ENCODE measurements at regions not wholly inside any gene's neighbourhood (a gene's known extent, or its start where the extent isn't known, plus 50 kb on each side); places are given as distances from the start of the nearest gene placed in this dataset.

DNA sequence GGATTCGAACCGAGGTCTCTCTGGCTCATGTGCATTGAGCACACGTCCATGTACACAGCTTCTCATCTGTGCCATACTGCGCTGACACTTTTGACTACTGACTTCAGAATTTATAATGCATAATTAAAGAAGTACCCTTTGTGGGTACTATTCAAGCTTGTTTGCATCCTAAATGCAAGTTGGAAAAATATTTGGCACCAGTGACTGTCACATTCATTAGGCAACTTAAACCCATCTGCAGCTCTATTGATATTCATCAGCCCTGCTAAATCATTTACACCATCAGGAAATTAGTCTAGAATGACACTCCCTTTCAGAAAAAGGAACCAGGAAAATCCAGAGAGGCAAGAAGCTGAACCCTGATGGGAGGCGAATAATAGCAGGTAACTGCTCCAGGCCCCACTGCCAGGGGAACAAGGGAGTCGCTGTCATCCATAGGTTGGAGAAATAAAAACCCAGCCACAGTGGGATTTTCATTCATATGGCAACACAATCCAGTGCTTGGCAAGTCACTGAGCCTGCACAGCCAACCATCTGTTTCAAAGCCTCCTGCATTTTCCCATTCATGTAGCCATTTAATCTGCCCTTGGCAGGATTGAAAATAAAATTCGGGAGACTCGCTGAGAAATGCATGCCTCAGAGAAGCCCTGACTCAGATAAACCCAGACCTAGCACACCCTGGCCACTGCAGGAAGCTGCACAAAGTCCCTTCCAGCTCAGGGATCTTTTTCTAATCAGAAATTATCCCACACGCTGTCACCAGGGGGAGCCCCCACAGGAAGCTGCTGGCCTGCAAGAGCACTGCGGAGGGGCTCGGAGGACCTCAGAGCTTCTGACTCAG is 103.0 kb upstream of the VEPH1 start:
- H3K27ac ChIP-seq (replicated peaks in 1 of 4) = no peak overlapping the region
- H3K27me3 ChIP-seq = no peaks in the 10 kb centered on the region
- intact Hi-C loops (cut with DNase I) = no loop called here
- H3K9me3 ChIP-seq = no peaks in the 10 kb centered on the region
- H3K36me3 ChIP-seq = no peaks in the 10 kb centered on the region
- peaks cover 0 to 7% (median 3%) of the 10 kb centered on the region in 4 donors for H3K4me1 ChIP-seq
- no peak overlapping the region for H3K4me3 ChIP-seq
- no peak for TF ChIP-seq EP300 (IDR thresholded peaks at IDR 0.05)
- no peak for TF ChIP-seq POLR2AphosphoS5 (IDR thresholded peaks at IDR 0.05)
- TF ChIP-seq, protein P1, sequence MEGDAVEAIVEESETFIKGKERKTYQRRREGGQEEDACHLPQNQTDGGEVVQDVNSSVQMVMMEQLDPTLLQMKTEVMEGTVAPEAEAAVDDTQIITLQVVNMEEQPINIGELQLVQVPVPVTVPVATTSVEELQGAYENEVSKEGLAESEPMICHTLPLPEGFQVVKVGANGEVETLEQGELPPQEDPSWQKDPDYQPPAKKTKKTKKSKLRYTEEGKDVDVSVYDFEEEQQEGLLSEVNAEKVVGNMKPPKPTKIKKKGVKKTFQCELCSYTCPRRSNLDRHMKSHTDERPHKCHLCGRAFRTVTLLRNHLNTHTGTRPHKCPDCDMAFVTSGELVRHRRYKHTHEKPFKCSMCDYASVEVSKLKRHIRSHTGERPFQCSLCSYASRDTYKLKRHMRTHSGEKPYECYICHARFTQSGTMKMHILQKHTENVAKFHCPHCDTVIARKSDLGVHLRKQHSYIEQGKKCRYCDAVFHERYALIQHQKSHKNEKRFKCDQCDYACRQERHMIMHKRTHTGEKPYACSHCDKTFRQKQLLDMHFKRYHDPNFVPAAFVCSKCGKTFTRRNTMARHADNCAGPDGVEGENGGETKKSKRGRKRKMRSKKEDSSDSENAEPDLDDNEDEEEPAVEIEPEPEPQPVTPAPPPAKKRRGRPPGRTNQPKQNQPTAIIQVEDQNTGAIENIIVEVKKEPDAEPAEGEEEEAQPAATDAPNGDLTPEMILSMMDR (IDR thresholded peaks at IDR 0.05) = peak; percentile 48 to 79 (median 60)
- TF ChIP-seq POLR2A (IDR thresholded peaks at IDR 0.05; ENCODE audit: low read depth) = no peak
- DNase-seq (ENCODE audit: extremely low spot score) = peak; percentile 92
- 43% methylated on average over 11 of the region's 11 CpGs for WGBS

DNA sequence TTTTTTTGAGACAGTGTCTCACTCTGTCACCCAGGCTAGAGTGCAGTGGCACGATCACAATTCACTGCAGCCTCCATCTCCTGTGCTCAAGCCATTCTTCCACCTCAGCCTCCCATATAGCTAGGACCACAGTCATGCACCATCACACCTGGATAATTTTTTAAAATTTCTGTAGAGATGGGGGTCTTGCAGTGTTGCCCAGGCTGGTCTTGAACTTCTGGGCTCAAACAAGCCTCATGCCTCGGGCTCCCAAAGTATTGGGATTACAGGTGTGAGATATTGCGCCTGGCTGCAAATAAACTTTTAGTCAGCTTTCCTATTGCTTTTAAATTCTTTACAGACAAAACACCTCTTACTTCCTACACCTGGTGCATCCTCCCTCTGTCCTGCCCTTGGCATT is 102.1 kb upstream of the VEPH1 start:
- WGBS = 87% methylated on average over 3 of the region's 3 CpGs
- TF ChIP-seq, protein P1 (IDR thresholded peaks at IDR 0.05) = no peak
- no peak for TF ChIP-seq POLR2A (IDR thresholded peaks at IDR 0.05; ENCODE audit: low read depth)
- TF ChIP-seq EP300 (IDR thresholded peaks at IDR 0.05) = no peak
- no peak for TF ChIP-seq POLR2AphosphoS5 (IDR thresholded peaks at IDR 0.05)

DNA sequence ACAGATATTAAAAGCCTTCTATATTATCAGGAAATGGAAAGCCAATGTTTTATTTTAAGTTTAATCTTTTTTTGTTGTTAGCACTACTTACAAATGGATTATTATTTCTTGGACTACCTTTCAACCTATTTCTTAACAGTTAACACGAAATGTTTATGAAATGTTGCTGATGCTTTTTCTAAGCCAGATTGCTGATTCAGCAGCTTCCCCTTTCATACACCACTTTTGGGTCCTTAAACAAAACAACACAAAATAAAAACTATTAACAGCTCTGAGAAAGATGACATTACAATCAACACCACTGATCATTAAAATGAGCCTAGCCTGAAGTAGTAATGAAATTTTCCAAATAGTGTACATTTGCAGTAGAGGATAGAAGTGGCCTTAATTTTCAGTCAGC is 99.2 kb upstream of the VEPH1 start:
- intact Hi-C loops (cut with DNase I) = no loop called here
- Histone ChIP-seq H3K4me3 (no peak overlapping the region), H3K9me3 (no peaks in the 10 kb centered on the region), H3K36me3 (no peaks in the 10 kb centered on the region), H3K27me3 (no peaks in the 10 kb centered on the region), H3K27ac (replicated peaks in 1 of 4) (no peak overlapping the region), H3K4me1 (peaks cover 0 to 7% (median 3%) of the 10 kb centered on the region in 4 donors)
- TF ChIP-seq POLR2A (IDR thresholded peaks at IDR 0.05; ENCODE audit: low read depth) (no peak), POLR2AphosphoS5 (IDR thresholded peaks at IDR 0.05) (no peak), EP300 (IDR thresholded peaks at IDR 0.05) (no peak)
- TF ChIP-seq, protein P1 (IDR thresholded peaks at IDR 0.05) = no peak
- no peak for DNase-seq (ENCODE audit: extremely low spot score)
- WGBS = 86% methylated on average over 1 of the region's 1 CpG

More for the DNA sequence above, 102.1 kb upstream of the VEPH1 start:
- no peaks in the 10 kb centered on the region for H3K27me3 ChIP-seq
- H3K27ac ChIP-seq (replicated peaks in 1 of 4) = no peak overlapping the region
- peaks cover 0 to 7% (median 3%) of the 10 kb centered on the region in 4 donors for H3K4me1 ChIP-seq
- no peaks in the 10 kb centered on the region for H3K9me3 ChIP-seq
- DNase-seq (ENCODE audit: extremely low spot score) = peak; percentile 55
- no peaks in the 10 kb centered on the region for H3K36me3 ChIP-seq
- intact Hi-C loops (cut with DNase I) = no loop called here
- no peak overlapping the region for H3K4me3 ChIP-seq

DNA sequence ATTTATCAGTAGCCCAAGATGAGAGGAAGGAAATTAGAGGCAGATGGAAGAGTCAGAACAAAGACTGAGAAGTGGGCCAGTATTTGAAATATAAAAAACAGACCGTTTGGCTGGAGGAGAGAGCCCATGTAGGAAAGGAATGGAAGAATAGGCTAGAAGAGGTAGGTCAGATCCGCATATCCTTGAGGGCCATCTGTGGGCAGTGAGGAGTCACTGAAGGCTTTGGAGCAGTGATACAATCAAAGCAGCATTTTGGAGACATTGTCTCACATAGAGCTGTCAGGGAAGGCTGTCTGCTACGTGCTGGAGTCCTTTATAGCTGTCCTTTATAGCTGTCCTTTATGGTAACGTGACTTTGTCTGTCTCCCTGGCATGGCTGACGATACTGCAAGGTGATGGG is 92.0 kb upstream of the VEPH1 start:
- intact Hi-C loops (cut with DNase I) = no loop called here

More for the DNA sequence above, 92.0 kb upstream of the VEPH1 start:
- peak; percentile 1 for DNase-seq (ENCODE audit: extremely low spot score)
- TF ChIP-seq EP300 (IDR thresholded peaks at IDR 0.05) = no peak
- TF ChIP-seq POLR2A (IDR thresholded peaks at IDR 0.05; ENCODE audit: low read depth) = no peak
- TF ChIP-seq POLR2AphosphoS5 (IDR thresholded peaks at IDR 0.05) = no peak
- TF ChIP-seq, protein P1 (IDR thresholded peaks at IDR 0.05) = no peak
- Histone ChIP-seq H3K27ac (replicated peaks in 1 of 4) (no peak overlapping the region), H3K36me3 (no peaks in the 10 kb centered on the region), H3K4me3 (no peak overlapping the region), H3K4me1 (no peaks in the 10 kb centered on the region), H3K27me3 (no peaks in the 10 kb centered on the region), H3K9me3 (no peaks in the 10 kb centered on the region)
- WGBS = 84% methylated on average over 5 of the region's 5 CpGs
